GM23338 (cell line): ENCODE measurements at regions not wholly inside any gene's neighbourhood (a gene's known extent, or its start where the extent isn't known, plus 50 kb on each side); places are given as distances from the start of the nearest gene placed in this dataset.

ENCODE experiments used
- ATAC-seq: fragments of 200-7000 bp; cut with Tn5 transposase; 3 replicates; pipeline ENCODE4 v1.9.1; 2020
- DNase-seq: peaks from one replicate; pipeline ENCODE4 v3.0.0-alpha.2; 2015; ENCODE audit warnings: low spot score
- H2AFZ ChIP-seq: fragments of 200-600 bp; sonication (generic); 2 replicates; pipeline ENCODE4 v1.8.0; 2016; ENCODE audit warnings: antibody characterized with exemption, mild to moderate bottlenecking, moderate library complexity
- H3F3A ChIP-seq: fragments of 200-600 bp; sonication (generic); replicated peaks from 2 replicates; pipeline ENCODE4 v1.8.0; 2017; ENCODE audit warnings: antibody characterized with exemption, mixed run types, low read depth
- H3K27ac ChIP-seq: fragments of 200-600 bp; sonication (generic); 2 replicates; pipeline ENCODE4 v1.6.1; 2016; ENCODE audit warnings: low read depth
- H3K27me3 ChIP-seq: fragments of 200-600 bp; sonication (generic); 2 replicates; pipeline ENCODE4 v1.8.0; 2016; ENCODE audit warnings: mild to moderate bottlenecking, mixed run types, moderate library complexity; ENCODE audit not compliant: insufficient read depth
- H3K36me3 ChIP-seq: fragments of 200-600 bp; sonication (generic); 2 replicates; pipeline ENCODE4 v1.8.0; 2016; ENCODE audit warnings: mild to moderate bottlenecking; ENCODE audit not compliant: insufficient read depth
- H3K4me1 ChIP-seq: fragments of 200-600 bp; sonication (generic); 2 replicates; pipeline ENCODE4 v1.8.0; 2016; ENCODE audit warnings: mild to moderate bottlenecking, moderate library complexity; ENCODE audit not compliant: insufficient read depth
- H3K4me2 ChIP-seq: fragments of 200-600 bp; sonication (generic); 2 replicates; pipeline ENCODE4 v1.7.1; 2017; ENCODE audit warnings: mixed run types
- H3K4me3 ChIP-seq: fragments of 200-600 bp; sonication (generic); 2 replicates; pipeline ENCODE4 v1.6.1; 2016; ENCODE audit warnings: mixed run types
- H3K79me2 ChIP-seq: fragments of 200-600 bp; sonication (generic); replicated peaks from 2 replicates; pipeline ENCODE4 v1.8.0; 2017; ENCODE audit warnings: mild to moderate bottlenecking; ENCODE audit not compliant: insufficient read depth
- H3K9me2 ChIP-seq: fragments of 200-600 bp; sonication (generic); 2 replicates; pipeline ENCODE4 v1.8.0; 2017; ENCODE audit not compliant: insufficient read depth
- H4K20me1 ChIP-seq: fragments of 200-600 bp; sonication (generic); replicated peaks from 2 replicates; pipeline ENCODE4 v1.8.0; 2017; ENCODE audit warnings: mild to moderate bottlenecking; ENCODE audit not compliant: insufficient read depth
- H3K27ac Mint-ChIP-seq: 2 replicates; pipeline ENCODE4 v1.8.0; 2020; ENCODE audit warnings: inconsistent platforms, mild to moderate bottlenecking, moderate library complexity, mixed read lengths
- H3K27me3 Mint-ChIP-seq: 3 replicates; pipeline ENCODE4 v1.8.0; 2022; ENCODE audit warnings: low read depth, mild to moderate bottlenecking, moderate library complexity, mixed read lengths, inconsistent platforms; ENCODE audit not compliant: insufficient read depth, poor library complexity
- H3K36me3 Mint-ChIP-seq: 3 replicates; pipeline ENCODE4 v1.8.0; 2021; ENCODE audit warnings: low read depth, mild to moderate bottlenecking, inconsistent platforms, moderate library complexity, mixed read lengths
- H3K4me1 Mint-ChIP-seq: 3 replicates; pipeline ENCODE4 v1.8.0; 2020; ENCODE audit warnings: mild to moderate bottlenecking, inconsistent platforms, mixed read lengths
- H3K4me3 Mint-ChIP-seq: 3 replicates; pipeline ENCODE4 v1.8.0; 2021; ENCODE audit warnings: moderate library complexity, mild to moderate bottlenecking, inconsistent platforms, mixed read lengths
- H3K9me3 Mint-ChIP-seq: 3 replicates; pipeline ENCODE4 v1.8.0; 2020; ENCODE audit warnings: moderate library complexity, mild to moderate bottlenecking, inconsistent platforms, mixed read lengths
- CREB1 ChIP-seq: fragments of 250-450 bp; sonication (Bioruptor Pico); IDR thresholded peaks from 2 replicates; pipeline ENCODE4 v1.5.0; 2020; ENCODE audit warnings: low read depth, mild to moderate bottlenecking, moderate library complexity
- CTCF ChIP-seq, 2 experiments: fragments of 200-600 bp in 1 of 2; sonication (generic) in 1 of 2; conservative IDR thresholded peaks; 2 replicates each; pipeline versions ENCODE4 v1.5.1 to v1.6.1; 2016 to 2017; ENCODE audit warnings: antibody characterized with exemption in 2 of 2, low read depth in 2 of 2, mild to moderate bottlenecking in 2 of 2, moderate library complexity in 1 of 2
- ETS1 ChIP-seq: IDR thresholded peaks from 2 replicates; pipeline ENCODE4 v1.6.1; 2016; ENCODE audit warnings: antibody characterized with exemption
- EZH2phosphoT487 ChIP-seq: fragments of 200-600 bp; sonication (generic); IDR thresholded peaks from one replicate; pipeline ENCODE4 v1.8.1; 2018; ENCODE audit warnings: antibody characterized with exemption; ENCODE audit not compliant: unreplicated experiment
- JUNB ChIP-seq: IDR thresholded peaks from one replicate; pipeline ENCODE4 v1.6.1; 2016; ENCODE audit warnings: antibody characterized with exemption; ENCODE audit not compliant: unreplicated experiment
- NANOG ChIP-seq: IDR thresholded peaks from 2 replicates; pipeline ENCODE4 v1.6.1; 2016; ENCODE audit warnings: antibody characterized with exemption, borderline replicate concordance
- POLR2AphosphoS5 ChIP-seq: IDR thresholded peaks from 2 replicates; pipeline ENCODE4 v1.6.1; 2016; ENCODE audit warnings: antibody characterized with exemption, low read depth
- ZNF114 ChIP-seq: fragments of 250-450 bp; sonication (Bioruptor Pico); IDR thresholded peaks from 2 replicates; pipeline ENCODE4 v1.5.0; 2020; ENCODE audit warnings: mild to moderate bottlenecking, moderate library complexity
- ZNF331 ChIP-seq: fragments of 250-450 bp; sonication (Bioruptor Pico); IDR thresholded peaks from 2 replicates; pipeline ENCODE4 v1.5.0; 2020; ENCODE audit warnings: low read depth, mild to moderate bottlenecking, moderate library complexity
- ZNF462 ChIP-seq: fragments of 250-450 bp; sonication (Bioruptor Pico); IDR thresholded peaks from 2 replicates; pipeline ENCODE4 v1.5.0; 2020; ENCODE audit warnings: mild to moderate bottlenecking, moderate library complexity

GRCh38 chr22:34038801-34039555 is 118.7 kb upstream of the LARGE1 start:
- H3K27me3 Mint-ChIP-seq: no peaks in the 10 kb centered on the region
- H3K4me1 ChIP-seq: no peaks in the 10 kb centered on the region
- no peaks in the 10 kb centered on the region for H3K27me3 ChIP-seq
- H3K4me1 Mint-ChIP-seq: peaks cover 3% of the 10 kb centered on the region; the same call in 2 of the 3 replicates
- no peaks in the 10 kb centered on the region; the same call in 1 of the 2 replicates for H4K20me1 ChIP-seq
- TF ChIP-seq POLR2AphosphoS5 (no peak), NANOG (no peak), ZNF331 (CRISPR knock-in tag) (no peak), ETS1 (no peak)
- no peaks in the 10 kb centered on the region for H3K79me2 ChIP-seq
- no peaks in the 10 kb centered on the region for H3F3A ChIP-seq
- no peak overlapping the region for H3K4me2 ChIP-seq
- no peak overlapping the region for H3K4me3 Mint-ChIP-seq
- no peak overlapping the region for H3K27ac ChIP-seq
- DNase-seq: no peak
- peaks cover 7% of the 10 kb centered on the region; the same call in 2 of the 3 replicates for H3K9me3 Mint-ChIP-seq
- H3K4me3 ChIP-seq: no peak overlapping the region
- H2AFZ ChIP-seq: 0 out of 2 replicates have a peak overlapping the region, but pooled peaks have one; percentile 23
- no peaks in the 10 kb centered on the region for H3K36me3 Mint-ChIP-seq
- no peak overlapping the region for H3K27ac Mint-ChIP-seq
- no peaks in the 10 kb centered on the region for H3K36me3 ChIP-seq
- no peaks in the 10 kb centered on the region for H3K9me2 ChIP-seq
- ATAC-seq: no peak

DNA sequence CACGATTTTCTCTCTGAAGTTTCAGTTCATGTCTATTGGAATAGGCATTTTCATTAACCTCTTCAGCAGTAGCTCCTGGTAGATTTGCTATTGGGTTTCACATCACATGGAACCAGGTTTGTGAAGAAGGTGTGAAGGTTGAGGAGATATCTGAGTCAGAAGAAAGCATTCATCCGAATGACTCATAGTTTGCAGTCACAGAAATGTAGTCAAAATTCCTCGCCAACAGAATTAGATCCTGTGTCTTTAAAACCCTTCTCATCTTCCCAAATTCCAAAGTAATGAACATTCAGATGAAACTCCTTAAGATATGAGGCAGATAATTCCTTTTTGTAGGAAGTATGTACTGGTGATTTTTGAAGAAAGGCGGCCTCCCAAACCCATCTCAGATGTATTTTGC is 125.0 kb upstream of the LARGE1 start:
- DNase-seq (no peak), ATAC-seq (no peak)
- Mint-ChIP-seq H3K27ac (no peak overlapping the region), H3K36me3 (no peaks in the 10 kb centered on the region), H3K9me3 (peaks cover 10% of the 10 kb centered on the region; the same call in 2 of the 3 replicates), H3K4me1 (no peaks in the 10 kb centered on the region), H3K4me3 (no peak overlapping the region), H3K27me3 (no peaks in the 10 kb centered on the region)
- H4K20me1 ChIP-seq: no peaks in the 10 kb centered on the region
- H3F3A ChIP-seq: no peaks in the 10 kb centered on the region
- H2AFZ ChIP-seq: no peak overlapping the region
- H3K4me1 ChIP-seq: no peaks in the 10 kb centered on the region
- no peak overlapping the region for H3K4me2 ChIP-seq
- no peaks in the 10 kb centered on the region for H3K27me3 ChIP-seq
- no peak overlapping the region for H3K27ac ChIP-seq
- no peaks in the 10 kb centered on the region for H3K79me2 ChIP-seq
- H3K4me3 ChIP-seq: no peak overlapping the region
- H3K9me2 ChIP-seq: no peaks in the 10 kb centered on the region
- H3K36me3 ChIP-seq: no peaks in the 10 kb centered on the region
- no peak for TF ChIP-seq JUNB
- no peak for TF ChIP-seq ETS1
- no peak for TF ChIP-seq CREB1 (CRISPR knock-in tag)
- no peak for TF ChIP-seq NANOG
- TF ChIP-seq ZNF331 (CRISPR knock-in tag): no peak
- TF ChIP-seq EZH2phosphoT487: no peak
- TF ChIP-seq ZNF462 (CRISPR knock-in tag): no peak
- TF ChIP-seq ZNF114 (CRISPR knock-in tag): no peak
- TF ChIP-seq CTCF (conservative IDR thresholded peaks at IDR 0.05; ENCODE audit: low read depth in 2 of 2): no peak
